ENCODE measurements at regions not wholly inside any gene's neighbourhood (a gene's known extent, or its start where the extent isn't known, plus 50 kb on each side); places are given as distances from the start of the nearest gene placed in this dataset.

- DNase-seq (ENCODE audit: unreplicated experiment), result no peak
- Mint-ChIP-seq H3K36me3 (ENCODE audit: insufficient read depth, unreplicated experiment) (no peaks in the 10 kb centered on the region), H3K4me1 (ENCODE audit: insufficient read depth, unreplicated experiment) (peaks cover 28% of the 10 kb centered on the region), H3K27ac (ENCODE audit: low read depth, unreplicated experiment) (no peak overlapping the region), H3K9me3 (ENCODE audit: unreplicated experiment) (no peaks in the 10 kb centered on the region), H3K4me3 (ENCODE audit: unreplicated experiment) (no peak overlapping the region), H3K27me3 (ENCODE audit: insufficient read depth, unreplicated experiment) (no peaks in the 10 kb centered on the region)
- intact Hi-C loops (cut with micrococcal nuclease), result no loop called here
- no peak for TF ChIP-seq CTCF (IDR thresholded peaks at IDR 0.05; ENCODE audit: unreplicated experiment)
- ChIA-PET POLR2A (no interaction called here), CTCF (no interaction called here)
- BruUV-seq (replicated peaks), result no TSS peak
These were observed 64.8 kb upstream of the LIMCH1 start for GRCh38 chr4:41473176-41473575.

- POLR2A ChIA-PET, result interaction anchor here (0.8 kb wide), 1 partner anchor 60 kb away, joined by 3 read pairs; no protein-coding TSS in a partner anchor
- Mint-ChIP-seq H3K4me1 (ENCODE audit: insufficient read depth, unreplicated experiment) (peaks cover 21% of the 10 kb centered on the region), H3K27me3 (ENCODE audit: insufficient read depth, unreplicated experiment) (no peaks in the 10 kb centered on the region), H3K36me3 (ENCODE audit: insufficient read depth, unreplicated experiment) (no peaks in the 10 kb centered on the region), H3K9me3 (ENCODE audit: unreplicated experiment) (no peaks in the 10 kb centered on the region), H3K4me3 (ENCODE audit: unreplicated experiment) (no peak overlapping the region), H3K27ac (ENCODE audit: low read depth, unreplicated experiment) (peak overlapping the region; percentile 53)
- TF ChIP-seq CTCF (IDR thresholded peaks at IDR 0.05; ENCODE audit: unreplicated experiment), result no peak
- CTCF ChIA-PET, result no interaction called here
- intact Hi-C loops (cut with micrococcal nuclease), result loop anchor here (5.0 kb wide), 1 partner anchor 113 kb away; no protein-coding TSS in a partner anchor
- no TSS peak for BruUV-seq (replicated peaks)
- DNase-seq (ENCODE audit: unreplicated experiment), result peak; percentile 84
These were observed 62.6 kb upstream of the LIMCH1 start for GRCh38 chr4:41475402-41475801.

- H3K9me3 Mint-ChIP-seq (ENCODE audit: unreplicated experiment), result no peaks in the 10 kb centered on the region
- intact Hi-C loops (cut with micrococcal nuclease), result loop anchor here (5.0 kb wide), 1 partner anchor 114 kb away; no protein-coding TSS in a partner anchor
- H3K4me3 Mint-ChIP-seq (ENCODE audit: unreplicated experiment), result no peak overlapping the region
- no peaks in the 10 kb centered on the region for H3K27me3 Mint-ChIP-seq (ENCODE audit: insufficient read depth, unreplicated experiment)
- peak overlapping the region; percentile 53 for H3K27ac Mint-ChIP-seq (ENCODE audit: low read depth, unreplicated experiment)
- peaks cover 17% of the 10 kb centered on the region for H3K4me1 Mint-ChIP-seq (ENCODE audit: insufficient read depth, unreplicated experiment)
- BruUV-seq (replicated peaks), result no TSS peak
- no peak for TF ChIP-seq CTCF (IDR thresholded peaks at IDR 0.05; ENCODE audit: unreplicated experiment)
- POLR2A ChIA-PET, result interaction anchor here (0.8 kb wide), 1 partner anchor 61 kb away, joined by 3 read pairs; no protein-coding TSS in a partner anchor
- no peak for DNase-seq (ENCODE audit: unreplicated experiment)
- no peaks in the 10 kb centered on the region for H3K36me3 Mint-ChIP-seq (ENCODE audit: insufficient read depth, unreplicated experiment)
- CTCF ChIA-PET, result interaction anchor here (0.7 kb wide), 1 partner anchor 1037 kb away, joined by 3 read pairs; no protein-coding TSS in a partner anchor
These were observed 61.6 kb upstream of the LIMCH1 start for GRCh38 chr4:41476310-41476885.

GRCh38 chr4:41477181-41477905 lies 60.6 kb upstream of the LIMCH1 start:
- intact Hi-C loops (cut with micrococcal nuclease), result loop anchor here (5.0 kb wide), 1 partner anchor 115 kb away; no protein-coding TSS in a partner anchor
- no peak for DNase-seq (ENCODE audit: unreplicated experiment)

More at GRCh38 chr4:41477181-41477905, 60.6 kb upstream of the LIMCH1 start:
- TF ChIP-seq CTCF (IDR thresholded peaks at IDR 0.05; ENCODE audit: unreplicated experiment), result no peak
- Mint-ChIP-seq H3K27ac (ENCODE audit: low read depth, unreplicated experiment) (peak overlapping the region; percentile 12), H3K4me1 (ENCODE audit: insufficient read depth, unreplicated experiment) (peaks cover 8% of the 10 kb centered on the region), H3K4me3 (ENCODE audit: unreplicated experiment) (no peak overlapping the region), H3K36me3 (ENCODE audit: insufficient read depth, unreplicated experiment) (no peaks in the 10 kb centered on the region), H3K9me3 (ENCODE audit: unreplicated experiment) (no peaks in the 10 kb centered on the region), H3K27me3 (ENCODE audit: insufficient read depth, unreplicated experiment) (no peaks in the 10 kb centered on the region)
- POLR2A ChIA-PET, result no interaction called here
- BruUV-seq (replicated peaks), result no TSS peak
- CTCF ChIA-PET, result interaction anchor here (0.6 to 1.3 kb wide), 2 partner anchors 22 to 716 kb away, joined by 4 read pairs; no protein-coding TSS in a partner anchor

All from MCF 10A (cell line).